H9 (cell line): ENCODE measurements at regions not wholly inside any gene's neighbourhood (a gene's known extent, or its start where the extent isn't known, plus 50 kb on each side); places are given as distances from the start of the nearest gene placed in this dataset.

Source experiments
- DNase-seq: peaks from one replicate; pipeline ENCODE4 v3.0.0-alpha.2; 2017
- H2AFZ ChIP-seq: one replicate; pipeline ENCODE4 v1.6.1; 2013; ENCODE audit warnings: mild to moderate bottlenecking, low read length, control low read depth, moderate library complexity
- H2AK5ac ChIP-seq: 2 replicates; pipeline ENCODE4 v1.6.1; 2013; ENCODE audit warnings: low read length, control low read depth, mixed read lengths; ENCODE audit not compliant: insufficient read length
- H2BK120ac ChIP-seq: one replicate; pipeline ENCODE4 v1.6.1; 2013; ENCODE audit warnings: low read depth, mild to moderate bottlenecking, low read length, control low read depth, inconsistent platforms; ENCODE audit not compliant: poor library complexity, severe bottlenecking
- H2BK12ac ChIP-seq: 2 replicates; pipeline ENCODE4 v1.6.1; 2013; ENCODE audit warnings: low read length, control low read depth, mixed read lengths, low read depth; ENCODE audit not compliant: insufficient read length
- H2BK15ac ChIP-seq: 2 replicates; pipeline ENCODE4 v1.6.1; 2013; ENCODE audit warnings: low read depth, low read length, control low read depth
- H2BK20ac ChIP-seq: one replicate; pipeline ENCODE4 v1.6.1; 2013; ENCODE audit warnings: low read depth, mild to moderate bottlenecking, low read length, control low read depth, inconsistent platforms; ENCODE audit not compliant: poor library complexity, severe bottlenecking
- H2BK5ac ChIP-seq: 2 replicates; pipeline ENCODE4 v1.6.1; 2013; ENCODE audit warnings: low read length, control low read depth, mixed read lengths; ENCODE audit not compliant: insufficient read length
- H3K14ac ChIP-seq: 2 replicates; pipeline ENCODE4 v1.6.1; 2013; ENCODE audit warnings: low read length, control low read depth; ENCODE audit not compliant: insufficient read depth
- H3K18ac ChIP-seq: 2 replicates; pipeline ENCODE4 v1.6.1; 2013; ENCODE audit warnings: low read depth, mild to moderate bottlenecking, mixed read lengths, low read length, control low read depth; ENCODE audit not compliant: insufficient read length
- H3K23ac ChIP-seq: 2 replicates; pipeline ENCODE4 v1.6.1; 2013; ENCODE audit warnings: low read length, control low read depth, mixed read lengths, low read depth; ENCODE audit not compliant: insufficient read length
- H3K23me2 ChIP-seq: 2 replicates; pipeline ENCODE4 v1.6.1; 2013; ENCODE audit warnings: low read depth, mild to moderate bottlenecking, mixed read lengths, low read length, control low read depth; ENCODE audit not compliant: insufficient read length, poor library complexity, severe bottlenecking
- H3K27ac ChIP-seq: 2 replicates; pipeline ENCODE4 v1.5.1; 2013; ENCODE audit warnings: low read length, control low read depth, mixed read lengths, low read depth; ENCODE audit not compliant: insufficient read length
- H3K27me3 ChIP-seq: 2 replicates; pipeline ENCODE4 v1.6.1; 2013; ENCODE audit warnings: low read length, control low read depth, inconsistent platforms; ENCODE audit not compliant: insufficient read depth
- H3K4ac ChIP-seq: 2 replicates; pipeline ENCODE4 v1.6.1; 2013; ENCODE audit warnings: low read depth, mild to moderate bottlenecking, control low read depth, inconsistent platforms, low read length, moderate library complexity
- H3K4me1 ChIP-seq: 2 replicates; pipeline ENCODE4 v1.6.1; 2013; ENCODE audit warnings: low read length, control low read depth, inconsistent platforms; ENCODE audit not compliant: insufficient read depth
- H3K4me2 ChIP-seq: 2 replicates; pipeline ENCODE4 v1.6.1; 2013; ENCODE audit warnings: low read length, control low read depth, mixed read lengths; ENCODE audit not compliant: insufficient read length, insufficient read depth
- H3K56ac ChIP-seq: 2 replicates; pipeline ENCODE4 v1.6.1; 2013; ENCODE audit warnings: low read depth, mild to moderate bottlenecking, mixed read lengths, low read length, control low read depth; ENCODE audit not compliant: insufficient read length
- H3K79me1 ChIP-seq: 2 replicates; pipeline ENCODE4 v1.6.1; 2013; ENCODE audit warnings: low read depth, mild to moderate bottlenecking, moderate library complexity, low read length, control low read depth, inconsistent platforms; ENCODE audit not compliant: insufficient read depth, poor library complexity, severe bottlenecking
- H3K79me2 ChIP-seq: 2 replicates; pipeline ENCODE4 v1.6.1; 2013; ENCODE audit warnings: low read length, control low read depth, inconsistent platforms; ENCODE audit not compliant: insufficient read depth
- H3K9ac ChIP-seq: 2 replicates; pipeline ENCODE4 v1.6.1; 2013; ENCODE audit warnings: low read length, control low read depth, mixed read lengths; ENCODE audit not compliant: insufficient read length; ENCODE audit errors: extremely low read depth
- H3K9me3 ChIP-seq: one replicate; pipeline ENCODE4 v1.6.1; 2013; ENCODE audit warnings: low read depth, low read length, inconsistent platforms; ENCODE audit not compliant: control insufficient read depth
- H3T11ph ChIP-seq: one replicate; pipeline ENCODE4 v1.6.1; 2013; ENCODE audit warnings: mild to moderate bottlenecking, low read length, control low read depth, inconsistent platforms
- H4K20me1 ChIP-seq: one replicate; pipeline ENCODE4 v1.6.1; 2013; ENCODE audit not compliant: control insufficient read depth, insufficient read length, insufficient read depth
- H4K5ac ChIP-seq: 2 replicates; pipeline ENCODE4 v1.6.1; 2013; ENCODE audit warnings: low read depth, mild to moderate bottlenecking, mixed read lengths, low read length, control low read depth; ENCODE audit not compliant: insufficient read length
- H4K8ac ChIP-seq: replicated peaks from 2 replicates; pipeline ENCODE4 v1.6.1; 2013; ENCODE audit warnings: low read length, control low read depth, mixed read lengths, low read depth; ENCODE audit not compliant: insufficient read length
- H4K91ac ChIP-seq: 2 replicates; pipeline ENCODE4 v1.6.1; 2013; ENCODE audit warnings: low read depth, mild to moderate bottlenecking, moderate library complexity, mixed read lengths, low read length, control low read depth; ENCODE audit not compliant: insufficient read length
- H3K27ac Mint-ChIP-seq, 3 experiments: 2 replicates in 2 of 3; 3 replicates in 1 of 3; pipeline ENCODE4 v1.8.0; 2020 to 2021; ENCODE audit warnings: mixed read lengths in 3 of 3, mild to moderate bottlenecking in 1 of 3, moderate library complexity in 1 of 3
- H3K27me3 Mint-ChIP-seq: 2 replicates; pipeline ENCODE4 v1.8.0; 2021; ENCODE audit warnings: low read depth, mild to moderate bottlenecking, moderate library complexity, mixed read lengths
- H3K36me3 Mint-ChIP-seq, 3 experiments: 2 replicates in 2 of 3; 3 replicates in 1 of 3; pipeline ENCODE4 v1.8.0; 2020 to 2021; ENCODE audit warnings: low read depth in 3 of 3, mixed read lengths in 3 of 3; ENCODE audit not compliant: insufficient read depth in 1 of 3
- H3K4me1 Mint-ChIP-seq, 2 experiments: 2 replicates each; pipeline ENCODE4 v1.8.0; 2020; ENCODE audit warnings: mixed read lengths in 2 of 2
- H3K4me3 Mint-ChIP-seq, 2 experiments: 2 replicates in 1 of 2; 3 replicates in 1 of 2; pipeline ENCODE4 v1.8.0; 2020 to 2021; ENCODE audit warnings: mild to moderate bottlenecking in 2 of 2, mixed read lengths in 2 of 2, moderate library complexity in 1 of 2
- H3K9me3 Mint-ChIP-seq, 2 experiments: 2 replicates in 1 of 2; 3 replicates in 1 of 2; pipeline ENCODE4 v1.8.0; 2020; ENCODE audit warnings: mild to moderate bottlenecking in 2 of 2, mixed read lengths in 2 of 2, moderate library complexity in 1 of 2
- CTCF ChIP-seq: fragments of 200-600 bp; sonication (generic); conservative IDR thresholded peaks from 3 replicates; pipeline ENCODE4 v1.8.0; 2021; ENCODE audit warnings: antibody characterized with exemption, mild to moderate bottlenecking
- WGBS: extraction: QIAGEN DNeasy Blood & Tissue Kit; methylation state at CpG from one replicate; pipeline ENCODE4 v1.1.7; 2013; ENCODE audit warnings: missing lambda C conversion rate, low lambda C conversion rate, mixed read lengths; ENCODE audit not compliant: insufficient read length; ENCODE audit errors: extremely low coverage; 5-methylcytosine and 5-hydroxymethylcytosine counted together

- Mint-ChIP-seq H3K36me3 (peaks cover 2 to 9% (median 6%) of the 10 kb centered on the region in 3 experiments; a peak in 3 of 7 replicates), H3K4me1 (peaks cover 3 to 15% of the 10 kb centered on the region in 2 experiments; a peak in 3 of 4 replicates), H3K27ac (no peak overlapping the region), H3K4me3 (no peak overlapping the region), H3K27me3 (peaks cover 3% of the 10 kb centered on the region), H3K9me3 (peaks cover 13% of the 10 kb centered on the region in 2 experiments)
- H3K79me1 ChIP-seq = no peaks in the 10 kb centered on the region
- H3K4ac ChIP-seq = no peak overlapping the region
- H3K23me2 ChIP-seq = no peaks in the 10 kb centered on the region
- DNase-seq = no peak
- H3K27me3 ChIP-seq = no peaks in the 10 kb centered on the region
- no CpG with 5 or more reads among the region's 3 CpGs for WGBS
- H4K5ac ChIP-seq = no peak overlapping the region
- no peak overlapping the region for H3T11ph ChIP-seq
- H2BK5ac ChIP-seq = no peak overlapping the region
- H3K27ac ChIP-seq = no peak overlapping the region
- no peak for TF ChIP-seq CTCF
- H3K9ac ChIP-seq = no peak overlapping the region
- no peak overlapping the region for H2AK5ac ChIP-seq
- H3K4me1 ChIP-seq = no peaks in the 10 kb centered on the region
- H2BK12ac ChIP-seq = no peak overlapping the region
- no peak overlapping the region for H2AFZ ChIP-seq
- no peak overlapping the region for H4K91ac ChIP-seq
- no peak overlapping the region for H3K14ac ChIP-seq
- no peak overlapping the region for H3K4me2 ChIP-seq
- no peak overlapping the region for H4K8ac ChIP-seq
- no peak overlapping the region for H3K18ac ChIP-seq
- no peak overlapping the region for H3K23ac ChIP-seq
- no peak overlapping the region for H2BK120ac ChIP-seq
- no peak overlapping the region for H3K56ac ChIP-seq
- no peaks in the 10 kb centered on the region for H3K9me3 ChIP-seq
- no peak overlapping the region for H2BK20ac ChIP-seq
- H4K20me1 ChIP-seq = no peaks in the 10 kb centered on the region
- no peak overlapping the region for H2BK15ac ChIP-seq
- H3K79me2 ChIP-seq = no peaks in the 10 kb centered on the region
Measured at GRCh38 chr17:33564146-33564545, 271.1 kb upstream of the ASIC2 start.
